IMR-90 (cell line): ENCODE measurements at regions not wholly inside any gene's neighbourhood (a gene's known extent, or its start where the extent isn't known, plus 50 kb on each side); places are given as distances from the start of the nearest gene placed in this dataset.

Experiments
- ATAC-seq: fragments of 200-7000 bp; cut with Tn5 transposase; 2 replicates; pipeline ENCODE4 v1.9.1; 2020; ENCODE audit warnings: low read depth, mild to moderate bottlenecking, moderate library complexity
- BruUV-seq: library from RNA; stranded (reverse); fragments of 400-500 nt; replicated peaks from 2 replicates; lab custom pipeline; 2021; lab: Mats Ljungman, UMichigan
- CTCF ChIA-PET: fragments of 300-600 bp; formaldehyde crosslinking; extraction: SDS; loops from one replicate; lab custom pipeline; 2021; ENCODE audit warnings: antibody characterized with exemption; lab: Yijun Ruan, JAX
- POLR2A ChIA-PET: fragments of 300-600 bp; sonication (Branson Sonifier 250); formaldehyde crosslinking; loops from one replicate; lab custom pipeline; 2022; ENCODE audit warnings: antibody characterized with exemption; ENCODE audit not compliant: unreplicated experiment; lab: Charles Lee
- DNase-seq: peaks from one replicate; pipeline ENCODE4 v3.0.0; 2013
- H2AFZ ChIP-seq: replicated peaks from 2 replicates; pipeline ENCODE3; 2013; ENCODE audit warnings: low read length, mild to moderate bottlenecking; ENCODE audit not compliant: poor library complexity
- H2AK5ac ChIP-seq: 2 replicates; pipeline ENCODE4 v1.6.1; 2013; ENCODE audit warnings: low read depth, low read length, inconsistent platforms
- H2AK9ac ChIP-seq: replicated peaks from 2 replicates; pipeline ENCODE3; 2013; ENCODE audit warnings: mild to moderate bottlenecking, low read depth, low read length, moderate library complexity; ENCODE audit not compliant: poor library complexity
- H2BK120ac ChIP-seq: 2 replicates; pipeline ENCODE4 v1.6.1; 2013; ENCODE audit warnings: low read depth, low read length, inconsistent platforms
- H2BK15ac ChIP-seq: 3 replicates; pipeline ENCODE4 v1.6.1; 2013; ENCODE audit warnings: low read depth, low read length, inconsistent platforms
- H2BK20ac ChIP-seq: 2 replicates; pipeline ENCODE4 v1.6.1; 2013; ENCODE audit warnings: low read depth, mild to moderate bottlenecking, inconsistent platforms, low read length, moderate library complexity
- H2BK5ac ChIP-seq: 2 replicates; pipeline ENCODE4 v1.6.1; 2013; ENCODE audit warnings: mild to moderate bottlenecking, low read depth, low read length, inconsistent platforms; ENCODE audit not compliant: poor library complexity, severe bottlenecking
- H3K14ac ChIP-seq: replicated peaks from 2 replicates; pipeline ENCODE4 v1.6.1; 2013; ENCODE audit warnings: low read depth, low read length, inconsistent platforms
- H3K18ac ChIP-seq: 2 replicates; pipeline ENCODE4 v1.6.1; 2013; ENCODE audit warnings: low read depth, low read length, control low read depth
- H3K23ac ChIP-seq: 2 replicates; pipeline ENCODE4 v1.6.1; 2013; ENCODE audit warnings: low read depth, low read length, inconsistent platforms
- H3K27ac ChIP-seq: 2 replicates; pipeline ENCODE4 v1.5.1; 2013; ENCODE audit warnings: mild to moderate bottlenecking, control low read depth, low read length; ENCODE audit not compliant: insufficient read depth
- H3K27me3 ChIP-seq: 2 replicates; pipeline ENCODE4 v1.6.1; 2013; ENCODE audit warnings: low read length; ENCODE audit not compliant: control insufficient read depth, insufficient read depth
- H3K36me3 ChIP-seq: 2 replicates; pipeline ENCODE4 v1.6.1; 2013; ENCODE audit warnings: low read length, mixed read lengths; ENCODE audit not compliant: control insufficient read depth, insufficient read depth
- H3K4ac ChIP-seq: 2 replicates; pipeline ENCODE4 v1.6.1; 2013; ENCODE audit warnings: low read depth, low read length, inconsistent platforms
- H3K4me1 ChIP-seq: 2 replicates; pipeline ENCODE4 v1.6.1; 2013; ENCODE audit warnings: low read length, mixed read lengths; ENCODE audit not compliant: control insufficient read depth, insufficient read depth
- H3K4me2 ChIP-seq: 2 replicates; pipeline ENCODE4 v1.6.1; 2013; ENCODE audit warnings: low read depth, mild to moderate bottlenecking, control low read depth, low read length, moderate library complexity
- H3K4me3 ChIP-seq: 2 replicates; pipeline ENCODE4 v1.5.1; 2013; ENCODE audit warnings: low read depth, mild to moderate bottlenecking, control low read depth, low read length, moderate library complexity; ENCODE audit not compliant: insufficient read depth
- H3K56ac ChIP-seq: 2 replicates; pipeline ENCODE4 v1.6.1; 2013; ENCODE audit warnings: low read length, inconsistent platforms; ENCODE audit not compliant: insufficient read depth; ENCODE audit errors: extremely low read depth
- H3K79me1 ChIP-seq, 2 experiments: 2 replicates each; pipeline ENCODE4 v1.6.1; 2013; ENCODE audit warnings: low read length in 2 of 2, inconsistent platforms in 1 of 2, low read depth in 1 of 2
- H3K9ac ChIP-seq: 2 replicates; pipeline ENCODE4 v1.6.1; 2013; ENCODE audit warnings: low read depth, low read length, control low read depth
- H3K9me1 ChIP-seq: 2 replicates; pipeline ENCODE4 v1.6.1; 2013; ENCODE audit warnings: low read length, inconsistent platforms; ENCODE audit not compliant: insufficient read depth
- H3K9me3 ChIP-seq: 2 replicates; pipeline ENCODE4 v1.6.1; 2013; ENCODE audit warnings: low read length; ENCODE audit not compliant: control insufficient read depth, insufficient read depth
- H4K20me1 ChIP-seq: 2 replicates; pipeline ENCODE4 v1.6.1; 2013; ENCODE audit warnings: low read length, inconsistent platforms; ENCODE audit not compliant: insufficient read depth
- H4K5ac ChIP-seq: 2 replicates; pipeline ENCODE4 v1.6.1; 2013; ENCODE audit warnings: mild to moderate bottlenecking, low read depth, low read length, control low read depth
- H4K8ac ChIP-seq, 2 experiments: 2 replicates each; pipeline ENCODE4 v1.6.1; 2013; ENCODE audit warnings: low read depth in 2 of 2, low read length in 2 of 2, control low read depth in 1 of 2, inconsistent platforms in 1 of 2
- H4K91ac ChIP-seq: 2 replicates; pipeline ENCODE4 v1.6.1; 2013; ENCODE audit warnings: low read depth, low read length, inconsistent platforms; ENCODE audit not compliant: insufficient read depth
- BHLHE40 ChIP-seq: fragments of 150-350 bp; IDR thresholded peaks from 2 replicates; pipeline ENCODE4 v1.6.1; 2016; ENCODE audit warnings: mild to moderate bottlenecking, low read depth, low read length
- CHD1 ChIP-seq: IDR thresholded peaks from 2 replicates; pipeline ENCODE4 v1.6.1; 2012; ENCODE audit warnings: low read depth, low read length, improper control_type of control experiment
- ELK1 ChIP-seq: fragments of 150-350 bp; IDR thresholded peaks from 2 replicates; pipeline ENCODE4 v1.6.1; 2016; ENCODE audit warnings: low read depth, mild to moderate bottlenecking, low read length, moderate library complexity, borderline replicate concordance
- FOS ChIP-seq: fragments of 150-350 bp; IDR thresholded peaks from 2 replicates; pipeline ENCODE4 v1.6.1; 2016; ENCODE audit warnings: low read depth, low read length
- MAFK ChIP-seq: IDR thresholded peaks from 2 replicates; pipeline ENCODE4 v1.6.1; 2012; ENCODE audit warnings: low read depth, low read length, improper control_type of control experiment
- MAZ ChIP-seq: IDR thresholded peaks from 2 replicates; pipeline ENCODE4 v1.6.1; 2012; ENCODE audit warnings: low read depth, mild to moderate bottlenecking, low read length, improper control_type of control experiment, moderate library complexity, borderline replicate concordance
- MXI1 ChIP-seq: IDR thresholded peaks from 2 replicates; pipeline ENCODE4 v1.6.1; 2012; ENCODE audit warnings: low read depth, mild to moderate bottlenecking, low read length, moderate library complexity, borderline replicate concordance
- POLR2A ChIP-seq: IDR thresholded peaks from 2 replicates; pipeline ENCODE4 v1.6.1; 2012; ENCODE audit warnings: mild to moderate bottlenecking, low read depth, low read length
- RAD21 ChIP-seq: IDR thresholded peaks from 2 replicates; pipeline ENCODE4 v1.6.1; 2012; ENCODE audit warnings: low read length, improper control_type of control experiment
- RCOR1 ChIP-seq: IDR thresholded peaks from 2 replicates; pipeline ENCODE4 v1.6.1; 2012; ENCODE audit warnings: mild to moderate bottlenecking, low read length, improper control_type of control experiment; ENCODE audit not compliant: insufficient replicate concordance
- RFX5 ChIP-seq: IDR thresholded peaks from 2 replicates; pipeline ENCODE4 v1.8.0; 2012; ENCODE audit warnings: low read depth, mild to moderate bottlenecking, low read length, moderate library complexity
- USF2 ChIP-seq: fragments of 150-350 bp; IDR thresholded peaks from 2 replicates; pipeline ENCODE4 v1.6.1; 2017; ENCODE audit warnings: mild to moderate bottlenecking, antibody characterized with exemption, low read length, low read depth
- WGBS, 2 experiments: methylation state at CpG; one replicate each; pipeline versions ENCODE4 v1.1.5 to v1.1.7; 2013; ENCODE audit warnings: missing lambda C conversion rate in 2 of 2; ENCODE audit not compliant: insufficient read length in 1 of 2; ENCODE audit errors: extremely low coverage in 2 of 2; 5-methylcytosine and 5-hydroxymethylcytosine counted together
- dilution Hi-C: fragments of 300-500 bp; cut with HindIII; formaldehyde crosslinking; loops from one replicate; pipeline ENCODE4 v1.14.3; 2018; ENCODE audit warnings: low sequenced_read_pairs; ENCODE audit not compliant: unreplicated experiment
- in situ Hi-C: fragments of 300-500 bp; cut with MboI; formaldehyde crosslinking; loops from 3 replicates; pipeline ENCODE4 v1.14.3; 2019; ENCODE audit warnings: low sequenced_read_pairs, inconsistent platforms, mixed read lengths
- intact Hi-C: fragments of 100-400 bp; cut with micrococcal nuclease; formaldehyde crosslinking; loops from 2 replicates; pipeline ENCODE4 v1.10.0; 2022

GRCh38 chr3:109851854-109852253 is 514.5 kb upstream of the DPPA4 start:
- BruUV-seq, result no TSS peak

More at GRCh38 chr3:109851854-109852253, 514.5 kb upstream of the DPPA4 start:
- Histone ChIP-seq H2AFZ (no peak overlapping the region), H4K91ac (no peak overlapping the region), H3K27me3 (no peaks in the 10 kb centered on the region), H3K4me1 (no peaks in the 10 kb centered on the region), H3K4me3 (no peak overlapping the region), H4K20me1 (no peaks in the 10 kb centered on the region), H2AK5ac (no peak overlapping the region), H2BK15ac (no peak overlapping the region), H3K9me3 (peaks cover 9% of the 10 kb centered on the region), H3K23ac (no peak overlapping the region), H2AK9ac (no peak overlapping the region), H4K5ac (no peak overlapping the region), H3K4me2 (no peak overlapping the region), H3K14ac (no peak overlapping the region), H3K9ac (no peak overlapping the region), H3K79me1 (no peaks in the 10 kb centered on the region), H2BK20ac (no peak overlapping the region), H2BK5ac (no peak overlapping the region), H3K27ac (no peak overlapping the region), H3K4ac (no peak overlapping the region), H3K9me1 (no peaks in the 10 kb centered on the region), H3K56ac (no peak overlapping the region), H2BK120ac (no peak overlapping the region), H3K36me3 (no peaks in the 10 kb centered on the region), H4K8ac (no peak overlapping the region), H3K18ac (no peak overlapping the region)
- ATAC-seq, result no peak
- POLR2A ChIA-PET, result no interaction called here
- DNase-seq, result no peak
- CTCF ChIA-PET, result no interaction called here
- dilution Hi-C loops (no loop called here), intact Hi-C loops (no loop called here), in situ Hi-C loops (no loop called here)
- WGBS, 2 experiments, result no CpG with 5 or more reads among the region's 1 CpG
- TF ChIP-seq BHLHE40 (no peak), MAZ (no peak), MAFK (no peak), POLR2A (no peak), CHD1 (no peak), ELK1 (no peak), MXI1 (no peak), RAD21 (no peak), RFX5 (no peak), USF2 (no peak), RCOR1 (no peak), FOS (no peak)
